Endodermal cell (in vitro differentiated cells): ENCODE measurements at regions not wholly inside any gene's neighbourhood (a gene's known extent, or its start where the extent isn't known, plus 50 kb on each side); places are given as distances from the start of the nearest gene placed in this dataset.

ENCODE experiments used
- DNase-seq: peaks from one replicate; pipeline ENCODE4 v3.0.0-alpha.2; 2017
- H3K27ac ChIP-seq: 2 replicates; pipeline ENCODE4 v1.5.1; 2013; ENCODE audit warnings: mild to moderate bottlenecking, low read depth, low read length, moderate library complexity
- H3K27me3 ChIP-seq: 2 replicates; pipeline ENCODE4 v1.6.1; 2013; ENCODE audit warnings: mild to moderate bottlenecking, low read length, moderate library complexity; ENCODE audit not compliant: insufficient read depth, control insufficient read depth, poor library complexity, severe bottlenecking
- H3K36me3 ChIP-seq: 2 replicates; pipeline ENCODE4 v1.7.0; 2013; ENCODE audit warnings: mild to moderate bottlenecking, low read length, moderate library complexity; ENCODE audit not compliant: control insufficient read depth, insufficient read depth
- H3K4me1 ChIP-seq: one replicate; pipeline ENCODE4 v1.7.0; 2013; ENCODE audit warnings: low read length; ENCODE audit not compliant: control insufficient read depth, insufficient read depth
- H3K4me3 ChIP-seq: 2 replicates; pipeline ENCODE4 v1.5.1; 2013; ENCODE audit warnings: mild to moderate bottlenecking, low read length, moderate library complexity
- H3K9ac ChIP-seq: 2 replicates; pipeline ENCODE4 v1.6.1; 2013; ENCODE audit warnings: mild to moderate bottlenecking, low read length, moderate library complexity; ENCODE audit not compliant: poor library complexity, severe bottlenecking; ENCODE audit errors: extremely low read depth
- H3K9me3 ChIP-seq: 2 replicates; pipeline ENCODE4 v1.6.1; 2013; ENCODE audit warnings: mild to moderate bottlenecking, low read length, moderate library complexity; ENCODE audit not compliant: control insufficient read depth
- H3K27ac Mint-ChIP-seq: 2 replicates; pipeline ENCODE4 v1.8.0; 2020; ENCODE audit warnings: mixed read lengths
- H3K27me3 Mint-ChIP-seq: 2 replicates; pipeline ENCODE4 v1.8.0; 2021; ENCODE audit warnings: mild to moderate bottlenecking, mixed read lengths; ENCODE audit not compliant: insufficient read depth
- H3K36me3 Mint-ChIP-seq: 2 replicates; pipeline ENCODE4 v1.8.0; 2020; ENCODE audit warnings: low read depth, mixed read lengths
- H3K4me1 Mint-ChIP-seq: 2 replicates; pipeline ENCODE4 v1.8.0; 2020; ENCODE audit warnings: mixed read lengths
- H3K4me3 Mint-ChIP-seq: 2 replicates; pipeline ENCODE4 v1.8.0; 2020; ENCODE audit warnings: mild to moderate bottlenecking, moderate library complexity, mixed read lengths
- H3K9me3 Mint-ChIP-seq: 2 replicates; pipeline ENCODE4 v1.8.0; 2020; ENCODE audit warnings: mild to moderate bottlenecking, mixed read lengths
- WGBS, 2 experiments: methylation state at CpG; one replicate each; pipeline versions ENCODE4 v1.1.5 to v1.1.7; 2013; ENCODE audit warnings: missing lambda C conversion rate in 2 of 2, mixed read lengths in 1 of 2; ENCODE audit not compliant: insufficient coverage in 1 of 2, insufficient read length in 1 of 2; 5-methylcytosine and 5-hydroxymethylcytosine counted together
- TF ChIP-seq, protein P1 (sequence below): fragments of 200-600 bp; sonication (generic); conservative IDR thresholded peaks from 2 replicates; pipeline ENCODE4 v1.5.0; 2021; ENCODE audit warnings: antibody characterized with exemption, mild to moderate bottlenecking

DNA sequence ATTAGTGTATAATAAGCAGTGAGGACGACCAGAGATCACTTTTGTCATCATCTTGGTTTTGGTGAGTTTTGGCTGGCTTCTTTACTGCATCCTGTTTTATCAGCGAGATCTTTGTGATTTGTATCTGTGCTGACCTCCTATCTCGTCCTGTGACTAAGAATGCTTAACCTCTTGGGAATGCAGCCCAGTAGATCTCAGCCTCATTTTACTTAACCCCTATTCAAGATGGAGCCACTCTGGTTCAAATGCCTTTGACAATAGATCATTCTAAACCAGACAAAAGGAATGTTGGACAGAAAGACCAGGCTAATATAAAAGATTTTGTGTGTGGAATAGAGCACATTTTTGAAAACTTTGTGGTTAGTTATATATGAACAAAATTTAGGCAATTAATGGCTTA is 618.5 kb upstream of the BCHE start:
- Histone ChIP-seq H3K27me3 (no peaks in the 10 kb centered on the region), H3K4me3 (peak overlapping the region; percentile 5), H3K27ac (no peak overlapping the region), H3K4me1 (no peaks in the 10 kb centered on the region), H3K36me3 (no peaks in the 10 kb centered on the region), H3K9me3 (no peaks in the 10 kb centered on the region), H3K9ac (no peak overlapping the region)
- H3K9me3 Mint-ChIP-seq = peaks cover 2% of the 10 kb centered on the region
- no peak for DNase-seq
- H3K27me3 Mint-ChIP-seq = no peaks in the 10 kb centered on the region
- H3K36me3 Mint-ChIP-seq = no peaks in the 10 kb centered on the region
- H3K4me3 Mint-ChIP-seq = no peak overlapping the region
- WGBS, 2 experiments = 83 to 94% methylated on average over 2 to 3 of the region's 3 CpGs
- H3K27ac Mint-ChIP-seq = no peak overlapping the region
- H3K4me1 Mint-ChIP-seq = peaks cover 16% of the 10 kb centered on the region
- TF ChIP-seq, protein P1, sequence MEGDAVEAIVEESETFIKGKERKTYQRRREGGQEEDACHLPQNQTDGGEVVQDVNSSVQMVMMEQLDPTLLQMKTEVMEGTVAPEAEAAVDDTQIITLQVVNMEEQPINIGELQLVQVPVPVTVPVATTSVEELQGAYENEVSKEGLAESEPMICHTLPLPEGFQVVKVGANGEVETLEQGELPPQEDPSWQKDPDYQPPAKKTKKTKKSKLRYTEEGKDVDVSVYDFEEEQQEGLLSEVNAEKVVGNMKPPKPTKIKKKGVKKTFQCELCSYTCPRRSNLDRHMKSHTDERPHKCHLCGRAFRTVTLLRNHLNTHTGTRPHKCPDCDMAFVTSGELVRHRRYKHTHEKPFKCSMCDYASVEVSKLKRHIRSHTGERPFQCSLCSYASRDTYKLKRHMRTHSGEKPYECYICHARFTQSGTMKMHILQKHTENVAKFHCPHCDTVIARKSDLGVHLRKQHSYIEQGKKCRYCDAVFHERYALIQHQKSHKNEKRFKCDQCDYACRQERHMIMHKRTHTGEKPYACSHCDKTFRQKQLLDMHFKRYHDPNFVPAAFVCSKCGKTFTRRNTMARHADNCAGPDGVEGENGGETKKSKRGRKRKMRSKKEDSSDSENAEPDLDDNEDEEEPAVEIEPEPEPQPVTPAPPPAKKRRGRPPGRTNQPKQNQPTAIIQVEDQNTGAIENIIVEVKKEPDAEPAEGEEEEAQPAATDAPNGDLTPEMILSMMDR = no peak

DNA sequence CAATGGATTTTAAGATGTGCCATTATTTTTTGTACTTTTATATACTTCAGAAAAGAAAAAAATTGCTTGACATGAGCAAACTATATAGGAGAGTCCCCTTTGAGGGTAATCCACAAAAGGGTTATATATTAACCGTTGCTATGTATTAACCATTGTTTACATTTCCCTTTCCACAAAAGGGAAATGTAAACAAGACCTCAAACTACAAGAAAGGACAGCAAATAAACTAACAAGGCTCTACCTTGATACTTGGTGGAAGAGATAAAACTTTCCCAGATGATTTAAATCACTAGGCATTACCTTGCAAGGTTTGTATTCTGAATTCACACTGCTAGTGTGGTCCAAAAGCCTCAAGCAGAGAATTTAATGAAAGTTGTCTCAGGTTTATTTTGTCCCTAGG is 616.3 kb upstream of the BCHE start:
- Histone ChIP-seq H3K27ac (no peak overlapping the region), H3K27me3 (no peaks in the 10 kb centered on the region), H3K36me3 (no peaks in the 10 kb centered on the region), H3K9ac (no peak overlapping the region), H3K4me3 (peak overlapping the region; percentile 8), H3K9me3 (no peaks in the 10 kb centered on the region), H3K4me1 (no peaks in the 10 kb centered on the region)
- H3K36me3 Mint-ChIP-seq = no peaks in the 10 kb centered on the region
- H3K27ac Mint-ChIP-seq = no peak overlapping the region
- peaks cover 19% of the 10 kb centered on the region for H3K4me1 Mint-ChIP-seq
- H3K9me3 Mint-ChIP-seq = peaks cover 2% of the 10 kb centered on the region
- TF ChIP-seq, protein P1 = no peak
- no peak for DNase-seq
- H3K4me3 Mint-ChIP-seq = no peak overlapping the region
- H3K27me3 Mint-ChIP-seq = no peaks in the 10 kb centered on the region
- WGBS, 2 experiments = 80% methylated on average over 1 of the region's 1 CpG; no CpG with 5 or more reads in 1 of the 2 experiments

- H3K27ac ChIP-seq = no peak overlapping the region
- peaks cover 18% of the 10 kb centered on the region for H3K4me1 Mint-ChIP-seq
- H3K9ac ChIP-seq = no peak overlapping the region
- DNase-seq = no peak
- WGBS, 2 experiments = 100% methylated on average over 1 of the region's 1 CpG
- H3K27me3 ChIP-seq = no peaks in the 10 kb centered on the region
- no peaks in the 10 kb centered on the region for H3K4me1 ChIP-seq
- no peaks in the 10 kb centered on the region for H3K27me3 Mint-ChIP-seq
- H3K36me3 Mint-ChIP-seq = no peaks in the 10 kb centered on the region
- TF ChIP-seq, protein P1 = no peak
- no peak overlapping the region for H3K4me3 Mint-ChIP-seq
- no peak overlapping the region for H3K4me3 ChIP-seq
- peaks cover 2% of the 10 kb centered on the region for H3K9me3 Mint-ChIP-seq
- no peaks in the 10 kb centered on the region for H3K36me3 ChIP-seq
- H3K27ac Mint-ChIP-seq = no peak overlapping the region
- no peaks in the 10 kb centered on the region for H3K9me3 ChIP-seq
Measured at GRCh38 chr3:166451997-166452396, 614.8 kb upstream of the BCHE start.
